Stimulated activated CD8-positive, alpha-beta memory T cell treated with anti-CD3 and anti-CD28 coated beads, Interleukin-2, amount 100 ng/mL, for 1 hour (primary cell): ENCODE measurements at regions not wholly inside any gene's neighbourhood (a gene's known extent, or its start where the extent isn't known, plus 50 kb on each side); places are given as distances from the start of the nearest gene placed in this dataset.

Source experiments
- DNase-seq, 2 donors: peaks; one replicate each; pipeline ENCODE4 v3.0.0-alpha.2; 2020; ENCODE audit warnings: low read depth in 2 of 2

DNA sequence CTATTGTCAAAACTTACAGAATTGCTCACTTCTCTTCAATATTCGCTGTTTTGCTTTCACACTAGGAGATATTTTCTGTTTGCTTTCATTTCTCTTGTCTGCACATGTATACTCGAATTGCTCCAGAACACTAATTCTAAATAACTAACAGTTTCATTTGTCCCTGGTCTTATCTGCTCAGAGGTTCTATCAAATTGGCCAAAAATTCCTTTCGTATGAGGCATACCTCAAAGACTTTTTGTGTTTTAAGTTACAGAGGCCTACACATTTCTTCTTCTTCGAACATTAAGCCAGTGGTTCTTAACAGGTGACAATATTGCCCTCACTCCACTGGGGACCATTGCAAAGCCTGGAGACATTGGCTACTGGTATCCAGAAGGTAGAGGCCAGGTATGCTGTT is 1314.6 kb downstream of the EFNB2 start:
- DNase-seq, result no peak

DNA sequence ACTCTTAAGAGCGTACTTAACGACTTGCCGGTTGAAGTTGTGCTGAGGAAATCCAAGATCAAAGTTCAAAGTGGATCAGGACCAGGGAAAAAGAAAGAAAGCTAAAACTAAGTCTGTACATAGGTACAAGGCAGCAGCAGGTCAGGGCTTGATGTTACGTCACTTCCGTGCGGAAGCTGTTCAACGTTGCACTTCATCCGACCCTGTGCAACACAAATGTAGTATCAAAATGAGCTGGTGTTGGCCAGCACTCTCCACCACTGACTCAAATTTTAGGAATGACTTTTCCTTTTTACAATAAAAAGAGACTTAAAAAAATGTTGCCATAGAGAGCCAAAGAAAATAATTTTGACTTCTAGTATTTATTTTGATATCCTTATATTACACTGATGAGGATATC is 1315.4 kb downstream of the EFNB2 start:
- no peak for DNase-seq

DNA sequence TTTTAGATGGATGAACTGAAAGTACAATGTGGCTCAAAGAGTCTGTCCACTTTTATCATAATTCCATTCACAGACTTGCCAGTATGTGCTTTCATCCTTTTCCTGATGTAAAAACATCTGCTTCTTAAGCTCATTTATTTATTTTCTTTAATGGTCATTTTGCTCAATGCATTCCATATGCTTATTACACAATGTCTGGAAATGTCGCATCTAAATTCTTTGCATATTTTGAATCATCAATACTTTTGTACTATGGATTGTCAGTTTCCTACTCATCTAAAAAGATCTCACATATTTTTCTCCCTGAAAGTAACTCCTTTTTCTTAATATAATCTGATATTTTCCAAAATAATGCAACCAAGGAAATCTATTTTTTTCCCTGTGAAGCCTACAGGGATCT is 1315.8 kb downstream of the EFNB2 start:
- no peak for DNase-seq

- DNase-seq, result no peak
Observed at GRCh38 chr13:105213512-105213911, 1322.0 kb downstream of the EFNB2 start.

DNA sequence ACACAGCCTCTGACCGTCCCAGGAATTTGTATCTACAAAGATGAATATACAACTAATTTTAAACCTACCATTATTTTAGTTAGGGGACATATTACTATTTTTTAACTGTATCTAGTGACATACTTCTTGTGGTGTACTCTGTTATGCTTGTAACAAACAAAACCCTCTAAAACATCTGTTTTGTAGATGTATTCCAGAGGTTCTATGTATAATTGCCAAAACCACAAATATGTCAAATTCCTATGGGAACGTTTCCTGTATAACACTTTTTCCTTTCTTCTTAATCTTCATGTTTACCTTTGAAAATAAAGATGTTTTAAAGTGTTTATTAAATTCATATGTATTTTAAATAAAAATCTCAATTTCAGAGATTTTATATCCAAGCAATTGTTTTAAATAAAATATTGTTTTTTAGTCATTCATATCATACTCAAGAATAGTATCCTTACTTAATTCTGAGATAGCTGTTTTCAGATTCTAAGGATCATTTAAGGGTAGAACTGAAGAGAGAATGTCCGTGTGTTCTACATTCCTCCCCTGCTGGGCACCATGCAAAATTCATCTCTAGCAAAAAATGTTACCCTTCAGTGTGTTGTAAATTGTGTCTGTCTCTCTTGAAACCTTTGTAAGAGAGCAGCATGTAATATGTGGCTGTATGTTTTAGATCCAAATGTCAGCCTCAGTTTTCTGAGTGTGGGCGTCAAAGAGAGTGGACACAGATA is 1327.7 kb downstream of the EFNB2 start:
- no peak for DNase-seq

- no peak for DNase-seq
Observed at GRCh38 chr13:105202354-105202753, 1333.1 kb downstream of the EFNB2 start.

GRCh38 chr13:105201351-105201750 is 1334.1 kb downstream of the EFNB2 start:
- no peak for DNase-seq

GRCh38 chr13:105200181-105200580 is 1335.3 kb downstream of the EFNB2 start:
- no peak for DNase-seq

DNA sequence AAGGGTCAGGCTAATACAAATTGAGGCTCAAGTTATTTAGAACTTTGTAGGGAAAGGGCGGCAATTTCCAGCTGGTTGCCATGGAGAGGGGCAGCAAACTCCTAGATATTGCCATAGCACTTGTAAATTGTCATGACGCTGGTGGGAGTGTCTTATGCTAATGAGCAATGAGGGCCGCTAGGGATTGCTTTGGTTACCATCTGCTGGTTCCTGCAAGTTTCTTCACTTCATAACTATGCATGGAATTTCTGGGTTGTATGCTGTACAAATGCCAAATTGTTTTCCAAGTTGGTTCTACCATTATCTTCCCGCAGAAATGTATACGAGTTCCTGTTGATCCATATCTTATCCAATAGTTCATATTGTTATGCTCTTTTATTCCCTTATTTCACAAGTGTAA is 1339.4 kb downstream of the EFNB2 start:
- no peak for DNase-seq

DNA sequence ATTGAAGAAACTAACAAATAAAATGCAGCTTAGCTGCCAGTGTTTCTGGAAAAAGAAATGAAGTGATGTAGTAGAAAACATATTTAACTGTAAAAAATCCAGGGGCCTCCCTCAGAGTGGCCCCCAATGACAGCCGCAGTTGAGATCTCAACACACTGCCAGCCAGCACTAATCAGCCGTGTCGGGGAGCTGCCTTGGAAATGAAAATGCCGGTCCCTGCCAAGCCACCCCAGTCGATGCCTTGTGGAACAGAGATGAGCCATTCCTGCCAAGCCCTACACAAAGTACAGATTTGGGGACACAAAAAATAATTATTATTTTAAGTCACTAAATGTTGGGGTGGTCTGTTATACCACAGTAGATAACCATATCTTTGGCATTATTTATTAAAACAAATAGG is 1342.4 kb downstream of the EFNB2 start:
- no peak for DNase-seq

GRCh38 chr13:105184201-105184600 is 1351.3 kb downstream of the EFNB2 start:
- DNase-seq, result no peak

DNA sequence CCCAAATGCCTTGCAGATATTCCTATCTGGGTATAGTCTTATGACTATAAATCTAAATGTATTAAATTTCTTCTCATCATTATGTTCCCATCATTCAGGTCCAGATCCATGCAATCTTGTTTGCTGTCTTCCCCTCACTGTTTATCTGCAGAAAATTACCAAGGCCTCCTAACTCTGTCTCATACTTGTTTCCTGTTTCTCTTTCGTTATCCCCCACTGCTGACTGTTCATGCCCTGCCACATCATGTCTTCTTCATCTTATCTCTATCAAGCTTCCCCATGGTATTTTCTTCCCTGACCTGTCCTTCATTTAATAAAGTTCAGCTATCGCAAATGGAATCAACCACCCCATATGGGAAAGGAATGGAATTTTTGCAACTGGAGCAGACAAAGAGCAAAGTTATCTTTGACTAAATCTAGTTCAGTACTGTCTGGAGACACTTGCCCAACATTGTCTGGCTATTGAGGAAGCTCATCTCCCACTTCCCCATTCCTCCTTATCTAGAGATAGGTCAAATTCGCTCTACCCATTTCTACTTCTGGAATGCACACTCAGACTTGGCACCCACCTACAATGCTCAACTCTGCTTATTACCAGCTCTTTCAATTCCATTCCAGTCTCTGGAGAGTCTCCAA is 1358.1 kb downstream of the EFNB2 start:
- DNase-seq, result no peak

DNA sequence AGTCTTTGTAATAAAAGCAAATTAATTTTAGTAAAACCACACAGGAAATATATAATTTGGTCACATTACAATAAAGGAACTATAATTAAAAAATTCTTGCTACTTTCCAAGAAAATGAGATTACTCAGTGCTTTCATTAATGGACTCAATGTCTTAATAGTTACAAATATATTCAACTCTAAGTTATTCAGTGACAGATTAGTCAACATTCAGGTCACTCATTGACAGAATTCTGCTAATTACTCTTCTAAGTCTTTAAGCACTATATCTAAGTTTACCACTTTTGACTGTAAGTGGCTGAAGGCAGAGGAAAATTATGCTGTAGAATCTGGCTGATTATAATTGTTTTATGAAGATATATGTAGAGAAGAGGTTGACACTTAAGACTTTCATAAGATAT is 1365.0 kb downstream of the EFNB2 start:
- no peak for DNase-seq

GRCh38 chr13:105168295-105168694 is 1367.2 kb downstream of the EFNB2 start:
- no peak for DNase-seq

GRCh38 chr13:105167385-105167784 is 1368.1 kb downstream of the EFNB2 start:
- DNase-seq, result no peak

- no peak for DNase-seq
Observed at GRCh38 chr13:105165449-105166125, 1369.9 kb downstream of the EFNB2 start.

DNA sequence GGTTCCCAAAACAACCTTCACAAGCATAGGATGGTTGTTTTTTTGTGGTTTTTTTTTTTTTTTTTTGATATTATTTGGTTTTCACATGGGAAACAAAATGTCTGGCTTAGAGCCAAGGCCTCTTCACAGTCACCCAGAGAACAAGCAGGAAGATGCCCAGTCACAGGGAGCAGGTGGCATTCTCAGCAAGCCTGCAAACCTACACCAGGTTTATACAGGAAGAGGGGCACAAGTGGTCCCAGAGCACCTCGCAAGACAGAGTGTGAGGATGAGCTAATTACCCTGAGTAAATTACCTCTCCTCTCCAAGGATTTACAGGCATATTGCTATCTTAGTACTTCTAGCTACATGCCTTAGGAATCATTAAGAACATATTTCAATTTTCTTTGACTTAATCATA is 1375.6 kb downstream of the EFNB2 start:
- no peak for DNase-seq

GRCh38 chr13:105153611-105154010 is 1381.9 kb downstream of the EFNB2 start:
- no peak for DNase-seq

- no peak for DNase-seq
Observed at GRCh38 chr13:105151639-105152038, 1383.8 kb downstream of the EFNB2 start.

- DNase-seq, result no peak
Observed at GRCh38 chr13:105147461-105147860, 1388.0 kb downstream of the EFNB2 start.

GRCh38 chr13:105144936-105145335 is 1390.5 kb downstream of the EFNB2 start:
- DNase-seq, result no peak

GRCh38 chr13:105144020-105144419 is 1391.4 kb downstream of the EFNB2 start:
- no peak for DNase-seq

DNA sequence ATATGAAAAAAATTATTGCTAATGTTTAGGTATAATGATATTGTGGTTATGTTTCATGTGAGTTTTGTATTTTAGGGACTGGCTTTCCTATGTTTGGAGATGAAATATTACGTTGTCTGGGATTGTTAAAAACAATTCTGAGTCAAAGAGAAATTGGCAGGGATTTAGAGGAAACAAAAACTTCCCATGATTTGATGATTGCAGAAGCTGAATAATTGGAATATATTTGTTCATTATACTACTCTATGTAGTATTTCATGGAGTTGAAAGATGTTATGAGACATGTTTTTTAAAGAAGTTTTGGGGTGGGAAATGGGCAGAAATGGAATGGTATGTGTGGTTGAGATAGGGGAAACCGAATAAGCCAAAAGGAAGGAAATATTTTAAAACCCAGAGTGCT is 1392.9 kb downstream of the EFNB2 start:
- DNase-seq, result no peak
